H9 (cell line): ENCODE measurements at regions not wholly inside any gene's neighbourhood (a gene's known extent, or its start where the extent isn't known, plus 50 kb on each side); places are given as distances from the start of the nearest gene placed in this dataset.

Experiments used
- DNase-seq: peaks from one replicate; pipeline ENCODE4 v3.0.0-alpha.2; 2017
- H2AFZ ChIP-seq: one replicate; pipeline ENCODE4 v1.6.1; 2013; ENCODE audit warnings: mild to moderate bottlenecking, low read length, control low read depth, moderate library complexity
- H2AK5ac ChIP-seq: 2 replicates; pipeline ENCODE4 v1.6.1; 2013; ENCODE audit warnings: low read length, control low read depth, mixed read lengths; ENCODE audit not compliant: insufficient read length
- H2BK120ac ChIP-seq: one replicate; pipeline ENCODE4 v1.6.1; 2013; ENCODE audit warnings: low read depth, mild to moderate bottlenecking, low read length, control low read depth, inconsistent platforms; ENCODE audit not compliant: poor library complexity, severe bottlenecking
- H2BK12ac ChIP-seq: 2 replicates; pipeline ENCODE4 v1.6.1; 2013; ENCODE audit warnings: low read length, control low read depth, mixed read lengths, low read depth; ENCODE audit not compliant: insufficient read length
- H2BK15ac ChIP-seq: 2 replicates; pipeline ENCODE4 v1.6.1; 2013; ENCODE audit warnings: low read depth, low read length, control low read depth
- H2BK20ac ChIP-seq: one replicate; pipeline ENCODE4 v1.6.1; 2013; ENCODE audit warnings: low read depth, mild to moderate bottlenecking, low read length, control low read depth, inconsistent platforms; ENCODE audit not compliant: poor library complexity, severe bottlenecking
- H2BK5ac ChIP-seq: 2 replicates; pipeline ENCODE4 v1.6.1; 2013; ENCODE audit warnings: low read length, control low read depth, mixed read lengths; ENCODE audit not compliant: insufficient read length
- H3K14ac ChIP-seq: 2 replicates; pipeline ENCODE4 v1.6.1; 2013; ENCODE audit warnings: low read length, control low read depth; ENCODE audit not compliant: insufficient read depth
- H3K18ac ChIP-seq: 2 replicates; pipeline ENCODE4 v1.6.1; 2013; ENCODE audit warnings: low read depth, mild to moderate bottlenecking, mixed read lengths, low read length, control low read depth; ENCODE audit not compliant: insufficient read length
- H3K23ac ChIP-seq: 2 replicates; pipeline ENCODE4 v1.6.1; 2013; ENCODE audit warnings: low read length, control low read depth, mixed read lengths, low read depth; ENCODE audit not compliant: insufficient read length
- H3K23me2 ChIP-seq: 2 replicates; pipeline ENCODE4 v1.6.1; 2013; ENCODE audit warnings: low read depth, mild to moderate bottlenecking, mixed read lengths, low read length, control low read depth; ENCODE audit not compliant: insufficient read length, poor library complexity, severe bottlenecking
- H3K27ac ChIP-seq: 2 replicates; pipeline ENCODE4 v1.5.1; 2013; ENCODE audit warnings: low read length, control low read depth, mixed read lengths, low read depth; ENCODE audit not compliant: insufficient read length
- H3K27me3 ChIP-seq: 2 replicates; pipeline ENCODE4 v1.6.1; 2013; ENCODE audit warnings: low read length, control low read depth, inconsistent platforms; ENCODE audit not compliant: insufficient read depth
- H3K4ac ChIP-seq: 2 replicates; pipeline ENCODE4 v1.6.1; 2013; ENCODE audit warnings: low read depth, mild to moderate bottlenecking, control low read depth, inconsistent platforms, low read length, moderate library complexity
- H3K4me1 ChIP-seq: 2 replicates; pipeline ENCODE4 v1.6.1; 2013; ENCODE audit warnings: low read length, control low read depth, inconsistent platforms; ENCODE audit not compliant: insufficient read depth
- H3K4me2 ChIP-seq: 2 replicates; pipeline ENCODE4 v1.6.1; 2013; ENCODE audit warnings: low read length, control low read depth, mixed read lengths; ENCODE audit not compliant: insufficient read length, insufficient read depth
- H3K56ac ChIP-seq: 2 replicates; pipeline ENCODE4 v1.6.1; 2013; ENCODE audit warnings: low read depth, mild to moderate bottlenecking, mixed read lengths, low read length, control low read depth; ENCODE audit not compliant: insufficient read length
- H3K79me1 ChIP-seq: 2 replicates; pipeline ENCODE4 v1.6.1; 2013; ENCODE audit warnings: low read depth, mild to moderate bottlenecking, moderate library complexity, low read length, control low read depth, inconsistent platforms; ENCODE audit not compliant: insufficient read depth, poor library complexity, severe bottlenecking
- H3K79me2 ChIP-seq: 2 replicates; pipeline ENCODE4 v1.6.1; 2013; ENCODE audit warnings: low read length, control low read depth, inconsistent platforms; ENCODE audit not compliant: insufficient read depth
- H3K9ac ChIP-seq: 2 replicates; pipeline ENCODE4 v1.6.1; 2013; ENCODE audit warnings: low read length, control low read depth, mixed read lengths; ENCODE audit not compliant: insufficient read length; ENCODE audit errors: extremely low read depth
- H3K9me3 ChIP-seq: one replicate; pipeline ENCODE4 v1.6.1; 2013; ENCODE audit warnings: low read depth, low read length, inconsistent platforms; ENCODE audit not compliant: control insufficient read depth
- H3T11ph ChIP-seq: one replicate; pipeline ENCODE4 v1.6.1; 2013; ENCODE audit warnings: mild to moderate bottlenecking, low read length, control low read depth, inconsistent platforms
- H4K20me1 ChIP-seq: one replicate; pipeline ENCODE4 v1.6.1; 2013; ENCODE audit not compliant: control insufficient read depth, insufficient read length, insufficient read depth
- H4K5ac ChIP-seq: 2 replicates; pipeline ENCODE4 v1.6.1; 2013; ENCODE audit warnings: low read depth, mild to moderate bottlenecking, mixed read lengths, low read length, control low read depth; ENCODE audit not compliant: insufficient read length
- H4K8ac ChIP-seq: replicated peaks from 2 replicates; pipeline ENCODE4 v1.6.1; 2013; ENCODE audit warnings: low read length, control low read depth, mixed read lengths, low read depth; ENCODE audit not compliant: insufficient read length
- H4K91ac ChIP-seq: 2 replicates; pipeline ENCODE4 v1.6.1; 2013; ENCODE audit warnings: low read depth, mild to moderate bottlenecking, moderate library complexity, mixed read lengths, low read length, control low read depth; ENCODE audit not compliant: insufficient read length
- H3K27ac Mint-ChIP-seq, 3 experiments: 2 replicates in 2 of 3; 3 replicates in 1 of 3; pipeline ENCODE4 v1.8.0; 2020 to 2021; ENCODE audit warnings: mixed read lengths in 3 of 3, mild to moderate bottlenecking in 1 of 3, moderate library complexity in 1 of 3
- H3K27me3 Mint-ChIP-seq: 2 replicates; pipeline ENCODE4 v1.8.0; 2021; ENCODE audit warnings: low read depth, mild to moderate bottlenecking, moderate library complexity, mixed read lengths
- H3K36me3 Mint-ChIP-seq, 3 experiments: 2 replicates in 2 of 3; 3 replicates in 1 of 3; pipeline ENCODE4 v1.8.0; 2020 to 2021; ENCODE audit warnings: low read depth in 3 of 3, mixed read lengths in 3 of 3; ENCODE audit not compliant: insufficient read depth in 1 of 3
- H3K4me1 Mint-ChIP-seq, 2 experiments: 2 replicates each; pipeline ENCODE4 v1.8.0; 2020; ENCODE audit warnings: mixed read lengths in 2 of 2
- H3K4me3 Mint-ChIP-seq, 2 experiments: 2 replicates in 1 of 2; 3 replicates in 1 of 2; pipeline ENCODE4 v1.8.0; 2020 to 2021; ENCODE audit warnings: mild to moderate bottlenecking in 2 of 2, mixed read lengths in 2 of 2, moderate library complexity in 1 of 2
- H3K9me3 Mint-ChIP-seq, 2 experiments: 2 replicates in 1 of 2; 3 replicates in 1 of 2; pipeline ENCODE4 v1.8.0; 2020; ENCODE audit warnings: mild to moderate bottlenecking in 2 of 2, mixed read lengths in 2 of 2, moderate library complexity in 1 of 2
- CTCF ChIP-seq: fragments of 200-600 bp; sonication (generic); conservative IDR thresholded peaks from 3 replicates; pipeline ENCODE4 v1.8.0; 2021; ENCODE audit warnings: antibody characterized with exemption, mild to moderate bottlenecking
- WGBS: extraction: QIAGEN DNeasy Blood & Tissue Kit; methylation state at CpG from one replicate; pipeline ENCODE4 v1.1.7; 2013; ENCODE audit warnings: missing lambda C conversion rate, low lambda C conversion rate, mixed read lengths; ENCODE audit not compliant: insufficient read length; ENCODE audit errors: extremely low coverage; 5-methylcytosine and 5-hydroxymethylcytosine counted together

GRCh38 chr6:47106721-47107197, 64.6 kb upstream of the ADGRF1 start:
- Mint-ChIP-seq H3K4me1 (peaks cover 25 to 31% of the 10 kb centered on the region in 2 experiments), H3K36me3 (no peaks in the 10 kb centered on the region), H3K4me3 (no peak overlapping the region), H3K9me3 (no peaks in the 10 kb centered on the region), H3K27ac (peak overlapping the region in 2 of 3 experiments; percentile 6 to 41; a peak in 3 of 7 replicates), H3K27me3 (no peaks in the 10 kb centered on the region; the same call in 1 of the 2 replicates)
- Histone ChIP-seq H2BK12ac (no peak overlapping the region), H3K23me2 (no peaks in the 10 kb centered on the region), H3K23ac (no peak overlapping the region), H3K79me1 (no peaks in the 10 kb centered on the region), H3K56ac (no peak overlapping the region), H4K91ac (no peak overlapping the region), H2AFZ (no peak overlapping the region), H2BK120ac (no peak overlapping the region), H3K18ac (no peak overlapping the region), H3K27me3 (no peaks in the 10 kb centered on the region), H3K79me2 (no peaks in the 10 kb centered on the region), H2BK5ac (no peak overlapping the region), H4K20me1 (no peaks in the 10 kb centered on the region), H3K9ac (no peak overlapping the region), H2BK15ac (no peak overlapping the region), H3K9me3 (no peaks in the 10 kb centered on the region), H3K4me2 (no peak overlapping the region), H4K8ac (no peak overlapping the region), H4K5ac (no peak overlapping the region), H3T11ph (peak overlapping the region; percentile 56), H3K4me1 (peaks cover 15% of the 10 kb centered on the region; the same call in 1 of the 2 replicates), H3K4ac (no peak overlapping the region; the same call in 1 of the 2 replicates), H3K14ac (peak overlapping the region; percentile 21; the same call in 1 of the 2 replicates), H3K27ac (peak overlapping the region; percentile 65), H2BK20ac (no peak overlapping the region), H2AK5ac (no peak overlapping the region)
- peak; percentile 43 for DNase-seq
- TF ChIP-seq CTCF: no peak
- WGBS: no CpG with 5 or more reads among the region's 3 CpGs
